Liver (tissue), 3 donors: ENCODE measurements at regions not wholly inside any gene's neighbourhood (a gene's known extent, or its start where the extent isn't known, plus 50 kb on each side); places are given as distances from the start of the nearest gene placed in this dataset.

ENCODE experiments used
- ATF3 ChIP-seq: IDR thresholded peaks from 2 replicates; pipeline ENCODE4 v1.6.1; 2016; ENCODE audit warnings: antibody characterized with exemption
- CTCF ChIP-seq: fragments of 150-350 bp; IDR thresholded peaks from 2 replicates; pipeline ENCODE4 v1.5.1; 2017; ENCODE audit warnings: improper control_type of control experiment, low read depth, low read length; ENCODE audit not compliant: missing input control
- EGR1 ChIP-seq, 2 donors: IDR thresholded peaks; 2 replicates each; pipeline ENCODE4 v1.6.1; 2016 to 2018; ENCODE audit warnings: antibody characterized with exemption in 2 of 2, low read depth in 2 of 2
- FOXA1 ChIP-seq: IDR thresholded peaks from 2 replicates; pipeline ENCODE4 v1.6.1; 2016; ENCODE audit warnings: antibody characterized with exemption
- FOXA2 ChIP-seq: IDR thresholded peaks from 2 replicates; pipeline ENCODE4 v1.6.1; 2016; ENCODE audit warnings: antibody characterized with exemption
- GABPA ChIP-seq, 2 donors: IDR thresholded peaks in 1 of 2; conservative IDR thresholded peaks in 1 of 2; 2 replicates each; pipeline ENCODE4 v1.6.1; 2016; ENCODE audit warnings: antibody characterized with exemption in 2 of 2, mild to moderate bottlenecking in 1 of 2, moderate library complexity in 1 of 2
- MAX ChIP-seq: IDR thresholded peaks from 2 replicates; pipeline ENCODE4 v1.6.1; 2016; ENCODE audit warnings: antibody characterized with exemption
- RAD21 ChIP-seq, 2 donors: IDR thresholded peaks; 2 replicates each; pipeline ENCODE4 v1.6.1; 2016; ENCODE audit warnings: antibody characterized with exemption in 2 of 2, mild to moderate bottlenecking in 2 of 2
- REST ChIP-seq: IDR thresholded peaks from 2 replicates; pipeline ENCODE4 v1.6.1; 2016; ENCODE audit warnings: antibody characterized with exemption, mild to moderate bottlenecking
- RXRA ChIP-seq, 2 donors: IDR thresholded peaks; 2 replicates each; pipeline ENCODE4 v1.6.1; 2017 to 2018; ENCODE audit warnings: antibody characterized with exemption in 2 of 2, mild to moderate bottlenecking in 1 of 2
- SP1 ChIP-seq: IDR thresholded peaks from 2 replicates; pipeline ENCODE4 v1.6.1; 2018; ENCODE audit warnings: antibody characterized with exemption, mild to moderate bottlenecking
- TAF1 ChIP-seq: conservative IDR thresholded peaks from 2 replicates; pipeline ENCODE4 v1.6.1; 2016; ENCODE audit warnings: antibody characterized with exemption, mild to moderate bottlenecking
- YY1 ChIP-seq: IDR thresholded peaks from 2 replicates; pipeline ENCODE4 v1.6.1; 2016; ENCODE audit warnings: antibody characterized with exemption, mild to moderate bottlenecking
- donor health status: healthy.
- donor health status: healthy.

DNA sequence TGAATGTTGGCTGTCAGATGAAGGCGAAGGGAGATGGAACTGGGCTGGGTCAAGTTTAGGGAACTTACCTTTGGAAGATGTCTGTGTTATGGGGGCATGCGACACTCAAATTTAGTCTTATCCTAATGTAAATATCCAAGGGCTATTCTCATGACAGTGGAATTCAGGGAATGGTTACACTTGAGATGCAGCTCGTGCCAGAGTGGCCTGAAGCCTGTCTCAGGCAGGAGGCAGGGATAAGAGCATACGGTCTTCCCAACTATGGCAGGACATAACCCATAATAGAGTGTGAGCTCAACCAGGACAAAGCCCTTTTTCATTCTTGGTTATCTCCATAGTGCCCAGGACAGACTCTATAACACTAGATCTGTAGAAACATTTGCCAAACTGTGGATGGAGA is 393.3 kb upstream of the CDH11 start:
- no peak for TF ChIP-seq CTCF
- no peak for TF ChIP-seq ATF3
- TF ChIP-seq REST: no peak
- TF ChIP-seq RAD21 (IDR thresholded peaks at IDR 0.05): no peak
- no peak for TF ChIP-seq MAX
- TF ChIP-seq EGR1 (IDR thresholded peaks at IDR 0.05; ENCODE audit: low read depth in 2 of 2): no peak
- no peak for TF ChIP-seq SP1
- no peak for TF ChIP-seq YY1
- TF ChIP-seq TAF1: no peak
- no peak for TF ChIP-seq GABPA (IDR thresholded peaks at IDR 0.05 in 1 of 2, conservative IDR thresholded peaks at IDR 0.05 in 1 of 2)
- no peak for TF ChIP-seq FOXA1
- TF ChIP-seq RXRA (IDR thresholded peaks at IDR 0.05): no peak
- no peak for TF ChIP-seq FOXA2
